ENCODE measurements at regions not wholly inside any gene's neighbourhood (a gene's known extent, or its start where the extent isn't known, plus 50 kb on each side); places are given as distances from the start of the nearest gene placed in this dataset.

DNA sequence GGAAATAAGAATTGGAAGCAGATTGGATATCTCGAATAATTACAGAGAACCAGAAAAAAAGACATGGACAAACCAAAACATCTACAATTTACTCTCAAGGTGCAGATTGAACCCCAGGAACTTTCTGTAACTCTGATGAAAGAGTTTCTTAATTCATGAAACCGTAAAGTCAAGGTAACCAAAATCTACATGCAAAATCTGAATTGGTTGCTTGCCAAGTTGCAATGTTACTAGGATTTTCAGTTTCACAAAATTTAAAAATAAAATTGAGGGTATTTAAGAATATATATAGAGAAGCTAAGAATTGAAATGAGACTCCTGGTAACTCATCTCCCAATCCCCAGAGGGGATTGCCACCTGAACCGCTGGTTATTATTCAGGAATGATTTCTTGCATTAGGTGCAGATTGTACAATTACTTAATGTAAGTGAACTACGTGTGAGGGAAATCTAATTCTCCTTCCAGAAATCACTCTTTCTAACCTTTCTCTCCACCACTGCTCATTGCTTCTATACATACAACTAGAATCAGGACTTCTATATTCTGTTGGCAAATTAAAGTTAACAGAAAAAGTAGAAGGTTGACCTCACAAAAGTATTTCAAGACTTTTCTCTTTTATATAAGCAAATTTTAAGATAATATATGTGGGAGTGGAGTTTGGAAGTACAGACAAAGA, 221.5 kb upstream of the NDST4 start:
- no peak for TF ChIP-seq POLR2A (IDR thresholded peaks at IDR 0.05)
- TF ChIP-seq, protein P1, sequence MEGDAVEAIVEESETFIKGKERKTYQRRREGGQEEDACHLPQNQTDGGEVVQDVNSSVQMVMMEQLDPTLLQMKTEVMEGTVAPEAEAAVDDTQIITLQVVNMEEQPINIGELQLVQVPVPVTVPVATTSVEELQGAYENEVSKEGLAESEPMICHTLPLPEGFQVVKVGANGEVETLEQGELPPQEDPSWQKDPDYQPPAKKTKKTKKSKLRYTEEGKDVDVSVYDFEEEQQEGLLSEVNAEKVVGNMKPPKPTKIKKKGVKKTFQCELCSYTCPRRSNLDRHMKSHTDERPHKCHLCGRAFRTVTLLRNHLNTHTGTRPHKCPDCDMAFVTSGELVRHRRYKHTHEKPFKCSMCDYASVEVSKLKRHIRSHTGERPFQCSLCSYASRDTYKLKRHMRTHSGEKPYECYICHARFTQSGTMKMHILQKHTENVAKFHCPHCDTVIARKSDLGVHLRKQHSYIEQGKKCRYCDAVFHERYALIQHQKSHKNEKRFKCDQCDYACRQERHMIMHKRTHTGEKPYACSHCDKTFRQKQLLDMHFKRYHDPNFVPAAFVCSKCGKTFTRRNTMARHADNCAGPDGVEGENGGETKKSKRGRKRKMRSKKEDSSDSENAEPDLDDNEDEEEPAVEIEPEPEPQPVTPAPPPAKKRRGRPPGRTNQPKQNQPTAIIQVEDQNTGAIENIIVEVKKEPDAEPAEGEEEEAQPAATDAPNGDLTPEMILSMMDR (IDR thresholded peaks at IDR 0.05) = no peak

Measured in heart left ventricle (tissue), 13 donors.